ENCODE measurements at regions not wholly inside any gene's neighbourhood (a gene's known extent, or its start where the extent isn't known, plus 50 kb on each side); places are given as distances from the start of the nearest gene placed in this dataset.

DNA sequence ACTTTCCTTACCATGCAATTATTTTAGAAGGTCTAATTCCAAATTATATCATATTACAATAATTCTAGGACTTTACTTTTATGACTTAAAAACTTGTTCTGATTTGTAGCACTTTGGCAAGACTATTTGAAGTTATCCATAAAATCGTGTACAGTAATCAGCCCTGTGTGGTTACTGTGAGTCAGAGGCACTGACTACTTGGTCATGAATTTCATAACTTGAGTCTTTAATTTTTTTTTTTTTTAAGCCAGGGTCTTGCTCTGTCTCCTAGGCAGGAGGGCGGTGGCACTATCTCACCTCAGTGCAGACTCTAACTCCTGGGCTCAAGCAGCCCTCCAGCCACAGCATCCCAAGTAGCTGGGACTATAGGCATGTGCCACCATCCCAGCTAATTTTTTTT, 1319.2 kb upstream of the SLC10A2 start:
- ATAC-seq (ENCODE audit: low read depth in 2 of 2) (no peak), DNase-seq (no peak)
- Mint-ChIP-seq H3K27ac (no peak overlapping the region), H3K4me3 (no peak overlapping the region), H3K4me1 (no peaks in the 10 kb centered on the region), H3K36me3 (no peaks in the 10 kb centered on the region), H3K27me3 (no peaks in the 10 kb centered on the region), H3K9me3 (peaks cover 0 to 18% (median 5%) of the 10 kb centered on the region in 7 donors)
- H3K36me3 ChIP-seq (ENCODE audit: control insufficient read depth, insufficient read depth, low read length): no peaks in the 10 kb centered on the region
- no peak overlapping the region for H3K27ac ChIP-seq (ENCODE audit: insufficient read depth, low read length, poor library complexity, severe bottlenecking)
- no peak overlapping the region for H3K4me3 ChIP-seq (ENCODE audit: low read depth, low read length)
- H3K27me3 ChIP-seq (ENCODE audit: control insufficient read depth, insufficient read depth, low read length): no peaks in the 10 kb centered on the region
- H3K4me1 ChIP-seq (ENCODE audit: control insufficient read depth, insufficient read depth, low read length, poor library complexity, severe bottlenecking): no peaks in the 10 kb centered on the region
- no peaks in the 10 kb centered on the region for H3K9me3 ChIP-seq (ENCODE audit: control insufficient read depth in 2 of 2, low read length in 2 of 2)

DNA sequence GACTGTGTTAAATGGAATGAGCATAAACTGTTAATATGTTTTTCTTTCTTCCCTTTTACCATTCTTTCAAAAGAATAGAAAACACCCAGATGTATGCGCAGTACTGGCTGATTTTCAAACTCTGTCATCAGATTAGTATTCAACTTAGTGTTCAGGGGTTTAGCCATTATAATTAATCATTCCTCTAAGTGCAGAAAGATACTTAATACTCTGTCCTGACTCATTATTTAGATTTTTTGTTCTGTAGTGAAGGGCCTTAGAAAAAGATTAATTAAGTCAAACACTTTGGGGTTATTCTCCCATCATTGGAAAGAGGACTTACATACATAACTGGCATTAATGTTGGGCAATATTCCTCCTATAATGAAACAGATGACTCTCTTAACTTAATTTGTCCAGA, 1316.7 kb upstream of the SLC10A2 start:
- peaks cover 1 to 23% (median 4%) of the 10 kb centered on the region in 7 donors for H3K9me3 Mint-ChIP-seq
- H3K4me3 ChIP-seq (ENCODE audit: low read depth, low read length): no peak overlapping the region
- no peaks in the 10 kb centered on the region for H3K36me3 Mint-ChIP-seq
- ATAC-seq (ENCODE audit: low read depth in 2 of 2) (no peak), DNase-seq (no peak)
- no peaks in the 10 kb centered on the region for H3K27me3 Mint-ChIP-seq
- H3K9me3 ChIP-seq (ENCODE audit: control insufficient read depth in 2 of 2, low read length in 2 of 2): no peaks in the 10 kb centered on the region
- H3K4me1 Mint-ChIP-seq: no peaks in the 10 kb centered on the region
- H3K36me3 ChIP-seq (ENCODE audit: control insufficient read depth, insufficient read depth, low read length): no peaks in the 10 kb centered on the region
- H3K27me3 ChIP-seq (ENCODE audit: control insufficient read depth, insufficient read depth, low read length): no peaks in the 10 kb centered on the region
- no peak overlapping the region for H3K4me3 Mint-ChIP-seq
- H3K27ac ChIP-seq (ENCODE audit: insufficient read depth, low read length, poor library complexity, severe bottlenecking): no peak overlapping the region
- no peaks in the 10 kb centered on the region for H3K4me1 ChIP-seq (ENCODE audit: control insufficient read depth, insufficient read depth, low read length, poor library complexity, severe bottlenecking)
- H3K27ac Mint-ChIP-seq: no peak overlapping the region

DNA sequence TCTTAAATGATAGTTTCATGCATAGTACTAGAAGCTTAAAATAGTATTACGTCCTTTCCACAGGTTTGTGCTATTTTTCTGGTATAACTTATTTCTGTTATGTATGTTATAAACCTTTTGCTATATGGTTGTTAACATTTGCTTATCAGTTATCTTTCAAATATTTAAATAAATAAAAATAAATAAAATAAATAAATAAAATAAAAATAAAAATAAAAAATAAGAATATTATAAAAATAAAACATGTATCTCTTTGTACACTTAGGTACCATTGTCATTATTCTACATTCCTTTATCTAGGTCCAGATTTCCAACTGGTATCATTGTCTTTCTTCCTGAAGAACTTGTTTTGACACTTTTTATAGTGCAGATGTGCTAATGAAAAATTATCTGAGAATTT, 1310.4 kb upstream of the SLC10A2 start:
- no peak for DNase-seq
- H3K27ac Mint-ChIP-seq: no peak overlapping the region
- no peaks in the 10 kb centered on the region for H3K4me1 ChIP-seq (ENCODE audit: control insufficient read depth, insufficient read depth, low read length, poor library complexity, severe bottlenecking)
- H3K36me3 ChIP-seq (ENCODE audit: control insufficient read depth, insufficient read depth, low read length): no peaks in the 10 kb centered on the region
- no peaks in the 10 kb centered on the region for H3K27me3 Mint-ChIP-seq
- H3K36me3 Mint-ChIP-seq: no peaks in the 10 kb centered on the region
- H3K4me3 Mint-ChIP-seq: no peak overlapping the region
- H3K4me3 ChIP-seq (ENCODE audit: low read depth, low read length): no peak overlapping the region
- H3K27me3 ChIP-seq (ENCODE audit: control insufficient read depth, insufficient read depth, low read length): no peaks in the 10 kb centered on the region
- peaks cover 0 to 16% (median 9%) of the 10 kb centered on the region in 7 donors for H3K9me3 Mint-ChIP-seq
- no peak for ATAC-seq (ENCODE audit: low read depth in 2 of 2)
- H3K9me3 ChIP-seq (ENCODE audit: control insufficient read depth in 2 of 2, low read length in 2 of 2): no peaks in the 10 kb centered on the region
- no peaks in the 10 kb centered on the region for H3K4me1 Mint-ChIP-seq
- no peak overlapping the region for H3K27ac ChIP-seq (ENCODE audit: insufficient read depth, low read length, poor library complexity, severe bottlenecking)

DNA sequence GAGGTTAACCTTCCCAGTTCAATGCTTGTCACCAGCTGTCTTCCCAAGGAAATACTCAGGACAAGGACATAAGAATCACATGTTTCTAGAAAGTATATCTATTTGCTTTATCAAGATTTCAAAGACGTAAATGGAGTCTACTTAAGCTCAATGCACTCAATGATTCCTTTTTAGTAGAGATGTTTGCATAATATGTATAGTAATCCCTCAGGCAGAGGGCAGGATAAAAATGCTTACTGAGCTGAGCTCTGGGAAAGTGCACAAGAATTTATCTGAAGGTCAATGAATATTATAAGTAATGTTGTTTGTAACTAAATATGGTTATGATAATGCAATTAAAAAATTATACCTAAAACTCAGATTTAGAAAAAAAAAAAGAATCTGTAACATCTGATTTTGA, 1309.4 kb upstream of the SLC10A2 start:
- Mint-ChIP-seq H3K9me3 (peaks cover 0 to 12% (median 7%) of the 10 kb centered on the region in 7 donors), H3K4me1 (no peaks in the 10 kb centered on the region), H3K27me3 (no peaks in the 10 kb centered on the region), H3K4me3 (no peak overlapping the region), H3K36me3 (no peaks in the 10 kb centered on the region), H3K27ac (no peak overlapping the region)
- Histone ChIP-seq H3K27me3 (ENCODE audit: control insufficient read depth, insufficient read depth, low read length) (no peaks in the 10 kb centered on the region), H3K27ac (ENCODE audit: insufficient read depth, low read length, poor library complexity, severe bottlenecking) (no peak overlapping the region), H3K4me3 (ENCODE audit: low read depth, low read length) (no peak overlapping the region), H3K36me3 (ENCODE audit: control insufficient read depth, insufficient read depth, low read length) (no peaks in the 10 kb centered on the region), H3K4me1 (ENCODE audit: control insufficient read depth, insufficient read depth, low read length, poor library complexity, severe bottlenecking) (no peaks in the 10 kb centered on the region), H3K9me3 (ENCODE audit: control insufficient read depth in 2 of 2, low read length in 2 of 2) (no peaks in the 10 kb centered on the region)
- no peak for ATAC-seq (ENCODE audit: low read depth in 2 of 2)
- DNase-seq: no peak

DNA sequence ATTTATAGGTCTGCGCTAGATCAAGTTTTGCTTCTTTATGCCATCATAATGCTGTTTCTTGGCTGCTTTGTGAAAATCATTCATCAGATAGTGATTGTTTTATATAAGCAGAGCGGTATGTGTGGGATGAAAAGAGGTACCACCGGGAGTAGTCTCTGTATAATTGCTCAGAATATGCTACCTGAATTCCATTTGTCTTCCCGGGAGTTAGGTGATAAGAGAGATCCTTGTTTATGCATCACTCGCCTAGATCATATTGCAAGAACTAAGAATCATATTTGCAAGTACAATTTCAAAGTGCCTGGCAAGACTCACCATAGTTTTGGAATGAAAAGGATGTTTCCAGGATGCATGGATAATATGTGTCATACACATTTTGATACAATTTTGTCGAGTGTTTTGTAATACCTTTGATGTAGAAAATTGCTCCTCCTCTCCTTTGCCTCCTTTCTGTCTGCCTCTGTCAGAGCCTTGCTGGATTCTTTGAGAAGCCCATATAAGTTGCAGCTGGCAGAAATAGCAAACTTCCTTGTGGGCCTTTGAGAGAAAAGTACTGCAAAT, 1306.0 kb upstream of the SLC10A2 start:
- H3K4me1 ChIP-seq (ENCODE audit: control insufficient read depth, insufficient read depth, low read length, poor library complexity, severe bottlenecking): no peaks in the 10 kb centered on the region
- no peak overlapping the region for H3K27ac ChIP-seq (ENCODE audit: insufficient read depth, low read length, poor library complexity, severe bottlenecking)
- Mint-ChIP-seq H3K27ac (no peak overlapping the region), H3K9me3 (peaks cover 0 to 9% (median 4%) of the 10 kb centered on the region in 7 donors), H3K4me1 (no peaks in the 10 kb centered on the region), H3K4me3 (no peak overlapping the region), H3K36me3 (no peaks in the 10 kb centered on the region), H3K27me3 (no peaks in the 10 kb centered on the region)
- no peak overlapping the region for H3K4me3 ChIP-seq (ENCODE audit: low read depth, low read length)
- H3K9me3 ChIP-seq (ENCODE audit: control insufficient read depth in 2 of 2, low read length in 2 of 2): no peaks in the 10 kb centered on the region
- no peak for DNase-seq
- no peaks in the 10 kb centered on the region for H3K36me3 ChIP-seq (ENCODE audit: control insufficient read depth, insufficient read depth, low read length)
- H3K27me3 ChIP-seq (ENCODE audit: control insufficient read depth, insufficient read depth, low read length): no peaks in the 10 kb centered on the region
- no peak for ATAC-seq (ENCODE audit: low read depth in 2 of 2)

DNA sequence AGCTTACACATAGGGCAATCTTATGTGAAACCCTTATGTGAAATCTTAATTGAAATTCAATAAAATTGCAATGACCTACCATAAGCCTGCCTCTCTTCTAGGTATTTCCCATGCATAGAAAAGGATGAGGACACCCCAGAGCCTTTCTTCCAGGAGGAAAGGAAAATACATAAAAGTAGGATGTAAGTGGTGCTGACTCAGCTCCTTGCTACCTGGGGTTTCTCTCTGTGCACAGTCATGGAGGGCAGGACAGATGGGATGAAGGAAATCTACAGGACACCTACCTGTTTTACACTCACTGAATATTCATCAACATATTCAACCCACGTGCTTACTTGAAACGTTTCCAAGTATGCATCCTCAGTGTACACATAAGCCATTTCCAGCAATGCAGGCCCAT, 1299.2 kb upstream of the SLC10A2 start:
- H3K27ac Mint-ChIP-seq: no peak overlapping the region
- Histone ChIP-seq H3K4me1 (ENCODE audit: control insufficient read depth, insufficient read depth, low read length, poor library complexity, severe bottlenecking) (no peaks in the 10 kb centered on the region), H3K4me3 (ENCODE audit: low read depth, low read length) (no peak overlapping the region), H3K27me3 (ENCODE audit: control insufficient read depth, insufficient read depth, low read length) (no peaks in the 10 kb centered on the region), H3K36me3 (ENCODE audit: control insufficient read depth, insufficient read depth, low read length) (no peaks in the 10 kb centered on the region), H3K9me3 (ENCODE audit: control insufficient read depth in 2 of 2, low read length in 2 of 2) (no peaks in the 10 kb centered on the region), H3K27ac (ENCODE audit: insufficient read depth, low read length, poor library complexity, severe bottlenecking) (no peak overlapping the region)
- no peak overlapping the region for H3K4me3 Mint-ChIP-seq
- DNase-seq: no peak
- peaks cover 3 to 19% (median 5%) of the 10 kb centered on the region in 7 donors for H3K9me3 Mint-ChIP-seq
- no peaks in the 10 kb centered on the region for H3K36me3 Mint-ChIP-seq
- no peak for ATAC-seq (ENCODE audit: low read depth in 2 of 2)
- no peaks in the 10 kb centered on the region for H3K4me1 Mint-ChIP-seq
- H3K27me3 Mint-ChIP-seq: no peaks in the 10 kb centered on the region

DNA sequence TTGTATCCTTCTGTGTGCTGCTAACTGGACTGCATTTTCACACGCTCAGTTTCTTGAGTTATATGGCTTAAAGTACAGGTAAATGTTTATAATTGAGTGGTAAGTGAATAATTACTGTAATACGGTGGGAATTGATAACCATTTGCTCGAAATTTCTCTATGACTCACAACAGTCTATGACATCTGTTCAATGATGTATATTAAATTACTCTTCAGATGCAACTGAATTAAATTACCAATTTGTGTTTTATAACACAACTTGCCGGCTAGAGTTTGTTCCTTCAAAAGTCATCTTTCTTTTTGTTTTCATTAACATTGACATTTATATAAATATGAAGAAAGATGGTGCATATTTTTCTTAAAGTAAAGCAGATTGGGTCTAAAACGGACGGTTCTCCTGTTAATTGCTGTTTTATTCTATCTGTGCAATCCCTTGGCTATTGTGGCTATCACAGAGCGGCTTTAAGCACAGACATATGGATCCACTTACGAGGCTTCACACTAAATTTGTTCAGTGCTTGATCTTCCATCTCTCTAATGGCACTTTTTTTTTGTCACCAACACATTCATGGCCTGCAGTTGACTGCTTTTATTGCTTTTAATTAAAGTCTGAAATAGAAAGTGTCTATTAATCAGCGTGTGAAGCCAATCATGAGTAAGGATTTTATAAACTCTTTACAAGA, 1291.6 kb upstream of the SLC10A2 start:
- peaks cover 0 to 17% (median 5%) of the 10 kb centered on the region in 7 donors for H3K9me3 Mint-ChIP-seq

DNA sequence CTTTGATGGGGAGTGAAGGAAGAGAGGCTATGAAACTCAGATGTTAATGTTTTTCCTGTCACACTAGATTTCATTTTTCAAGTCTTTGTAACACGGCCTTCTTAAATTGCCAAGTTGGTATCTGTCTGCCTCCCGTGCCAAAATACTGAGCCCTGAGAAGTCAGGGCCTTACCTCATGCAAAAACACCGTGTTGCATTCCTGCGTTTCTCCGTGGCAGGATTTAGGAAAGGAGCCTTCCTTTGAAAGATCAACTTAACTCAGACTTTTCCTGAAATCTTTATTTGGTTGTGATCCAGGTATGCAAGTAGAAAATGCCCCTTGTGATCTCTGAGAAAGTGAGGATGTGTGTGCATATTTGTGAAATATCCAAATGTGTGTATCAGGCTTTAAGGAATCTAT, 1291.0 kb upstream of the SLC10A2 start:
- Histone ChIP-seq H3K36me3 (ENCODE audit: control insufficient read depth, insufficient read depth, low read length) (no peaks in the 10 kb centered on the region), H3K27ac (ENCODE audit: insufficient read depth, low read length, poor library complexity, severe bottlenecking) (no peak overlapping the region), H3K27me3 (ENCODE audit: control insufficient read depth, insufficient read depth, low read length) (no peaks in the 10 kb centered on the region), H3K9me3 (ENCODE audit: control insufficient read depth in 2 of 2, low read length in 2 of 2) (no peaks in the 10 kb centered on the region), H3K4me3 (ENCODE audit: low read depth, low read length) (no peak overlapping the region), H3K4me1 (ENCODE audit: control insufficient read depth, insufficient read depth, low read length, poor library complexity, severe bottlenecking) (no peaks in the 10 kb centered on the region)
- Mint-ChIP-seq H3K4me3 (no peak overlapping the region), H3K27me3 (no peaks in the 10 kb centered on the region), H3K4me1 (no peaks in the 10 kb centered on the region), H3K36me3 (no peaks in the 10 kb centered on the region), H3K27ac (no peak overlapping the region), H3K9me3 (peaks cover 0 to 17% (median 6%) of the 10 kb centered on the region in 7 donors)
- DNase-seq: no peak
- ATAC-seq (ENCODE audit: low read depth in 2 of 2): no peak

More for the DNA sequence above, 1291.6 kb upstream of the SLC10A2 start:
- Mint-ChIP-seq H3K4me3 (no peak overlapping the region), H3K36me3 (no peaks in the 10 kb centered on the region), H3K27ac (no peak overlapping the region), H3K4me1 (no peaks in the 10 kb centered on the region), H3K27me3 (no peaks in the 10 kb centered on the region)
- H3K36me3 ChIP-seq (ENCODE audit: control insufficient read depth, insufficient read depth, low read length): no peaks in the 10 kb centered on the region
- ATAC-seq (ENCODE audit: low read depth in 2 of 2) (no peak), DNase-seq (no peak)
- no peaks in the 10 kb centered on the region for H3K9me3 ChIP-seq (ENCODE audit: control insufficient read depth in 2 of 2, low read length in 2 of 2)
- H3K4me1 ChIP-seq (ENCODE audit: control insufficient read depth, insufficient read depth, low read length, poor library complexity, severe bottlenecking): no peaks in the 10 kb centered on the region
- H3K27ac ChIP-seq (ENCODE audit: insufficient read depth, low read length, poor library complexity, severe bottlenecking): no peak overlapping the region
- H3K27me3 ChIP-seq (ENCODE audit: control insufficient read depth, insufficient read depth, low read length): no peaks in the 10 kb centered on the region
- H3K4me3 ChIP-seq (ENCODE audit: low read depth, low read length): no peak overlapping the region

Measured in CD4-positive, CD25-positive, alpha-beta regulatory T cell (primary cell).